Germinal center (tissue), 1 donor: ENCODE measurements at regions not wholly inside any gene's neighbourhood (a gene's known extent, or its start where the extent isn't known, plus 50 kb on each side); places are given as distances from the start of the nearest gene placed in this dataset.
"Not testable (repeated sequence)": the region's sequence is repeated elsewhere in the genome, so short reads cannot be mapped to it uniquely, and the experiment has no call there.

Experiments used
- DNase-seq: peaks from one replicate; pipeline ENCODE4 v3.0.0; 2012; ENCODE audit warnings: mixed read lengths, low spot score

DNA sequence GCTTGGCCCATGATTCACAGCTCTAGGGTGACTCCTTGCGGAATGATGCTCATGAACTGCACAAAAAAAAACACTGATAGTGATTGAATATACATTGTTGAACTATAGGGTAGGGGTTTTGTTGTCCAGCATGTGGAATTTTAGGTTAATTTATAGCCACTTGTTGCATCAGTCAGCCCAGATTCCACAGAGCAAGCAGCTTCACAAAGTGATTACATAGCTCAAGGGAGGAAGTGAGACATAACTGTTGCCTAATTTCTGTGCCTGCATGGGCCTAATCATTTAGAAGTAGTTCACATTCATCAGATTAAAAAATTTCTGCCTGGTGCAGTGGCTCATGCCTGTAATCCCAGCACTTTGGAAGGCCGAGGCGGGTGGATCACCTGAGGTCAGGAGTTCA lies 142.2 kb upstream of the ZNF722 start:
- DNase-seq, result not testable (repeated sequence)

- no peak for DNase-seq
Measured at GRCh38 chr7:63867127-63867526, 131.5 kb upstream of the ZNF722 start.

GRCh38 chr7:63874242-63874641 lies 124.4 kb upstream of the ZNF722 start:
- DNase-seq, result not testable (repeated sequence)

DNA sequence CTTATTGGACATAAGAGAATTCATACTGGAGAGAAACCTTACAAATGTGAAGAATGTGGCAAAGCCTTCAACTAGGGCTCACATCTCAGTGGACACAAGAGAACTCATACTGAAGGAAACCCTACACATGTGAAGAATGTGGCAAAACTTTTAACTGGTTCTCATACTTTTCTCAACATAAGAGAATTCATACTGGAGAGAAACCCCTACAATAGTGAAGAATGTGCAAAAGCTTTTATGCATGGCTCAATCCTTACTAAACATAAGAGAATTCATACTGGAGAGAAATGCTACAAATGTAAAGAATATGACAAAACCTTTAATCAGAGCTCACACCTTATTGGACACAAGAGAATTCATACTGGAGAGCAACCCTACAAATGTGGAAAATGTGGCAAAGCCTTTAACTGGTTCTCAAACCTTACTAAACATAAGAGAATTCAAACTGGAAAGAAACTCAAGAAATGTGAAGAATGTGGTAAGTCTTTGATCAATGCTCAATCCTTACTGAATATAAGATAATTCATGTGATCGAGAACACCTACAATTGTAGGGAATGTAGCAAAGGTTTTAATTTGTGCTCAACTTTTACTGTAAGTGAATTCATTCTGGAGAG lies 121.8 kb upstream of the ZNF722 start:
- no peak for DNase-seq

- no peak for DNase-seq
Measured at GRCh38 chr7:63887031-63887430, 111.6 kb upstream of the ZNF722 start.

- peak; percentile 24 for DNase-seq
Measured at GRCh38 chr7:63899691-63900393, 98.8 kb upstream of the ZNF722 start.

- peak; percentile 53 for DNase-seq
Measured at GRCh38 chr7:63900394-63901203, 98.0 kb upstream of the ZNF722 start.

GRCh38 chr7:63901204-63901506 lies 97.5 kb upstream of the ZNF722 start:
- DNase-seq, result not testable (repeated sequence)

DNA sequence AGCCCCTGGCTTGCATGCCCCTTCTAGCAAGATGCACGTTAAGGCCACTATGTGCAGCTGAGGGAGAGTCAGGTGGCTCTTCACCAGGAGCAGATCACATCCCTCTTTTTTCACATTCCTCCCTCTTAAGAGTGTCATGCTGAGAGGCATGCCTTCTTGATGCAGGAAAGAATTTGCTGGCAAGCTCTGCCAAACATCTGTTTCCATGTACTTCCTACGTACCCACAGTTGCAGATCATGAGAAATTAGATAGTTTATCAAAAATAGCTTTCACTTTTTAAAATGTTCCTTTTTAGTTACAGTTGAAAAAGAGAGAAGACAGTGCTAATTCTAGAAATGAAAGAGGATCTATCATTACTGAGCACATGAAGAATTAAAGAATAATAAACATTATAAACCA lies 79.7 kb upstream of the ZNF722 start:
- no peak for DNase-seq

- no peak for DNase-seq
Measured at GRCh38 chr7:63925262-63925625, 73.4 kb upstream of the ZNF722 start.

GRCh38 chr7:63925626-63926460 lies 72.8 kb upstream of the ZNF722 start:
- DNase-seq, result peak; percentile 68

DNA sequence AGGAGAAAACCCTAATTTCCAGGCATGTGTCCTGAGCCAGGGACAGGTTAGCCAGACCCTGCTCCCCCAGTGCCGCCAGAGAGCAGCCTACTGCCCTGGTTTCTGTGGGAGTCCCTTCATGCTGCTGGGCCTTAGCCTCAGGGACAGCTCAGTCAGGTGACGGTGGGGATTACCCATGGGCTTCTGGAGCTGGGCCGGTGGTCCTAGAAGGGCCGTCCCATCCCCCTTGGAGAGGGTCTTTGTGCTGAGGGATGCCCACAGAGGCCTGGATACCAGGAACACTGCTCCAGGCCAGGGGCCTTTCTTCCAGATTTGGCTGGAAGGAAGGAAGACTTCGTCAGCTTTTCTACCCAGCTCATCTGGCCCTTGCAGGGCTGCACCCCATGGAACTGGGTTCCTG lies 71.4 kb upstream of the ZNF722 start:
- DNase-seq, result no peak

- no peak for DNase-seq
Measured at GRCh38 chr7:63931057-63931600, 67.5 kb upstream of the ZNF722 start.

- DNase-seq, result no peak
Measured at GRCh38 chr7:63931985-63932577, 66.6 kb upstream of the ZNF722 start.
